ENCODE measurements at regions not wholly inside any gene's neighbourhood (a gene's known extent, or its start where the extent isn't known, plus 50 kb on each side); places are given as distances from the start of the nearest gene placed in this dataset.

- H3K4me3 Mint-ChIP-seq = no peak overlapping the region
- no peak for DNase-seq
- H3K4me1 Mint-ChIP-seq = no peaks in the 10 kb centered on the region
- H3K27me3 Mint-ChIP-seq (ENCODE audit: low read depth, poor library complexity) = no peaks in the 10 kb centered on the region
- H3K27ac Mint-ChIP-seq = no peak overlapping the region
- no peaks in the 10 kb centered on the region for H3K36me3 Mint-ChIP-seq (ENCODE audit: low read depth)
- no peak for TF ChIP-seq CTCF (IDR thresholded peaks at IDR 0.05)
- H3K9me3 Mint-ChIP-seq = peaks cover 7% of the 10 kb centered on the region
Observed at GRCh38 chr3:5657106-5657505, 469.6 kb downstream of the EDEM1 start.

- Mint-ChIP-seq H3K9me3 (peaks cover 23% of the 10 kb centered on the region), H3K36me3 (ENCODE audit: low read depth) (no peaks in the 10 kb centered on the region)
- no peak for TF ChIP-seq CTCF (IDR thresholded peaks at IDR 0.05)
Observed at GRCh38 chr3:5663601-5664000, 476.1 kb downstream of the EDEM1 start.

GRCh38 chr3:5666455-5666854 lies 478.9 kb downstream of the EDEM1 start:
- H3K27me3 Mint-ChIP-seq (ENCODE audit: low read depth, poor library complexity) = peaks cover 4% of the 10 kb centered on the region
- TF ChIP-seq CTCF (IDR thresholded peaks at IDR 0.05) = no peak
- no peak overlapping the region for H3K27ac Mint-ChIP-seq
- no peak overlapping the region for H3K4me3 Mint-ChIP-seq
- H3K9me3 Mint-ChIP-seq = peaks cover 23% of the 10 kb centered on the region
- H3K4me1 Mint-ChIP-seq = no peaks in the 10 kb centered on the region
- no peaks in the 10 kb centered on the region for H3K36me3 Mint-ChIP-seq (ENCODE audit: low read depth)
- no peak for DNase-seq

More at GRCh38 chr3:5663601-5664000, 476.1 kb downstream of the EDEM1 start:
- Mint-ChIP-seq H3K27me3 (ENCODE audit: low read depth, poor library complexity) (peaks cover 4% of the 10 kb centered on the region), H3K27ac (no peak overlapping the region), H3K4me3 (no peak overlapping the region), H3K4me1 (no peaks in the 10 kb centered on the region)
- DNase-seq = no peak

GRCh38 chr3:5673521-5673920 lies 486.0 kb downstream of the EDEM1 start:
- no peak for DNase-seq
- H3K27ac Mint-ChIP-seq = no peak overlapping the region
- no peak for TF ChIP-seq CTCF (IDR thresholded peaks at IDR 0.05)
- H3K27me3 Mint-ChIP-seq (ENCODE audit: low read depth, poor library complexity) = no peaks in the 10 kb centered on the region
- H3K36me3 Mint-ChIP-seq (ENCODE audit: low read depth) = no peaks in the 10 kb centered on the region
- H3K9me3 Mint-ChIP-seq = peaks cover 7% of the 10 kb centered on the region
- no peaks in the 10 kb centered on the region for H3K4me1 Mint-ChIP-seq
- no peak overlapping the region for H3K4me3 Mint-ChIP-seq

- DNase-seq = no peak
- H3K4me3 Mint-ChIP-seq = no peak overlapping the region
- no peak overlapping the region for H3K27ac Mint-ChIP-seq
- no peaks in the 10 kb centered on the region for H3K4me1 Mint-ChIP-seq
- no peaks in the 10 kb centered on the region for H3K27me3 Mint-ChIP-seq (ENCODE audit: low read depth, poor library complexity)
- no peaks in the 10 kb centered on the region for H3K36me3 Mint-ChIP-seq (ENCODE audit: low read depth)
- peaks cover 11% of the 10 kb centered on the region for H3K9me3 Mint-ChIP-seq
- TF ChIP-seq CTCF (IDR thresholded peaks at IDR 0.05) = no peak
Observed at GRCh38 chr3:5675319-5675718, 487.8 kb downstream of the EDEM1 start.

- Mint-ChIP-seq H3K27ac (no peak overlapping the region), H3K4me3 (no peak overlapping the region), H3K36me3 (ENCODE audit: low read depth) (no peaks in the 10 kb centered on the region), H3K9me3 (peaks cover 11% of the 10 kb centered on the region), H3K4me1 (peaks cover 7% of the 10 kb centered on the region), H3K27me3 (ENCODE audit: low read depth, poor library complexity) (no peaks in the 10 kb centered on the region)
- TF ChIP-seq CTCF (IDR thresholded peaks at IDR 0.05) = no peak
- no peak for DNase-seq
Observed at GRCh38 chr3:5677555-5677954, 490.0 kb downstream of the EDEM1 start.

All from nephron progenitor cell (in vitro differentiated cells).